HG03354 (cell line): ENCODE measurements at regions not wholly inside any gene's neighbourhood (a gene's known extent, or its start where the extent isn't known, plus 50 kb on each side); places are given as distances from the start of the nearest gene placed in this dataset.

Source experiments
- ATAC-seq: cut with Tn5 transposase; IDR thresholded peaks from one replicate; pipeline ENCODE4 v1.9.1; 2021; ENCODE audit warnings: mild to moderate bottlenecking; ENCODE audit not compliant: unreplicated experiment, poor library complexity, severe bottlenecking

DNA sequence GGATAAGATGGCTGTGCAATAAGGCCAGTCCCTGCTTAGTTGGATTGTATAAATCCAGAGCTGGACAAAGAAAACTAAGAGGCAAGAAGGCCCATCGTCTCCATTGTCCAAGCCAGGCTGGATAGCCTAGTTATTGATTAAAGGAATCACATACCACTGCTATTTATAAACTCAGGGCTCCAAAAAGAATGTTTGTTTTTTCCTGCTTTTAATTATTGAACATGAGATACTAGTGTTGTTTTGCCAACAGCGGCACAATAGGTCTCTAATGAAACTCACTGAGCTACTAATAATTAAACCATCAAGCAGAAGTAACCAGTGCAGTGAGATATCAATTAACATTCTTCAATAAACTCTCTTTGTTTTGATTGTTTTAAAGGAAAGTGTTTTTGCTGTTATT lies 259.7 kb downstream of the INSC start:
- no peak for ATAC-seq

DNA sequence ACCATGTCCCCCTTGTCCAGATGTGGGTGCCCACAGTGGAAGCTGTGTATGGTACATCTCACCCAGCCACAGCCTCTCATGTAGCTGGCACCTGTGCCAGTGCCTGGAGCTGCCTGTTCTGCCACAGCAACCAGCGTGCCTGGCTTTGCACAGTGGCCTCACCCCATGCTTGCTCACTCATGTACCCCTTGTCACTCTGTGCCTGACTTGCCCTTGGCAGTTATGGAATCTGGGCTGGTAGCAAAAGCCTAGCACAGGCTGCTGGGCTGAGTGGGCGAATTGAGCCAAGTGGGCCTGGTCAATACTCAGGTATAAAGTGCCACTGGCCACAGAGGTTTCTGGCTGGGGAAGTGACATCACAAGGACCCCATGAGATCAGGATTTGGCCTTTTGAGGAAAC lies 264.2 kb downstream of the INSC start:
- no peak for ATAC-seq

DNA sequence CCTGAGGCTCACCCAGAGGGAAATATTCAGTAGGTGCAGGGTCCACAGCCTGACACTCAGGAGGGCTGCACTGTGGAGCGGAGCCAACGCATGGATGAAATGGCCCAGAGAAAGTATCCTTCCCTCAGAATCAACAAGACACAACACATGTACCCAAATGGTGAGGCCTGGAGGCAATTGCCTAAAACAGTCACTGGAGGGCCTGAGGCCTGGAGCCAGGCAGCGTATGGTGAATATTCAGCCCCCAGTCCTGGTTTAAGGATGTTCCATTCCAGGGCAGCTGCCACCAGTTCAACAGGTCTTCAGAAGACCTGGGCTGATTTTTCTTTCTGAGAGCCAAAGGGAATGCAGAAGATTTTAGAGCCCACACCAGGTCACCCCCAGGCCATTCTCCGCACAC lies 264.8 kb downstream of the INSC start:
- no peak for ATAC-seq

DNA sequence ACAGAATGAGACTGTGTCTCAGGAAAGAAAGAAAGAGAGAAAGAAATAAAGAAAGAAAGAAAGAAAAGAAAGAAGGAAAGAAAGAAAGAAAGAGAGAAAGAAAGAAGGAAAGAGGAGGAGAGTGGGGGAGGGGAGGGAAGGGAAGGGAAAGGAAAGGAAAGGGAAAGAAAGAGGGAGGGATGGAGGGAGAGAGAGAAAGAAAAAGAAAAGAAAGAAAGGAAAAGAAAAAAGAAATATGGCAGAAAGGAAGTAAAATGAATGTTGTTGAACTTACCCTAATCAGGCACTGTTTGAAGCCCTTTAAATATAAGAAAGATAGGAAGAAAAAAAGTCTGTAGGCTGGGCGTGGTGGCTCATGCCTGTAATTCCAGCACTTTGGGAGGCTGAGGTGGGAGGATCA lies 276.1 kb downstream of the INSC start:
- ATAC-seq: no peak

DNA sequence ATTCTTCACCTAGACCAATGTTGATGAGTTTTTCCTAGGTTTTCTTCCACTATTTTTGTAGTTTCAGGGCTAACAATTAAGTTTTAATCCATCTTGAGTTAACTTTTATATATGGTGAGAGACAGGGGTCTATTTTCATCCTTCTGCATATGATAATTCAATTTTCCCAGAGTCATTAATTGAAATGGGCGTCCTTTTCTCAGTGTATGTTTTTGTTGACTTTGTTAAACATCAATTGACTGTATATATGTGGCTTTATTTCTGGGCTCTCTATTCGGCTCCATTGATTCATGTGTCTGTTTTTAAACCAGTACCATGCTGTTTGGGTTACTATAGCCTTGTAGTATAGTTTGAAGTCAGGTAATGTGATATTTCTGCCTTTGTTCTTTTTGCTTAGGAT lies 282.1 kb downstream of the INSC start:
- ATAC-seq: no peak

DNA sequence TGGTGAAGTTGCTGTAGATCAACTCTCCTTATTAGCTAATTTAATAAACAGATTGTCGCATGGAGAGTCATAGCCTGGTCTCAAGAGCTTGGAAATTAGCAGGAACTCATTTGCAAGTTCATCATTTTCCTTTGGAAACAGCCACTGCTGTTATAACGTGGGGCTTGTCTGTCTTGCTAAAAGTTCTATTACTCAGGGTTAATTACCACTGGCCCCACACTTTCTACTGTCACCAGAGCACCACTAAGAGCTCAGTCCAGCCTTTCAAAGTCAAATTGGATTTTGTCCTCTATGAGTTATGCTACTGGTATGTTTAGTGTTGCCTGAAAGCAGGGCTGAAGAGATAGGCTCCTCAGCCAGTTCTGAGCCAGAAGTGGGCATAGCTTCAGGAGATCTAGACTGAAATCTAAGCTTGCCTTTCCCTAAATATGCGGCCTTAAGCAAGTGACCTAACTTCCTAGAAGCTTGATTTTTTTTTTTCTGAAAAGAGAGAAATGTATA lies 292.2 kb downstream of the INSC start:
- ATAC-seq: no peak

DNA sequence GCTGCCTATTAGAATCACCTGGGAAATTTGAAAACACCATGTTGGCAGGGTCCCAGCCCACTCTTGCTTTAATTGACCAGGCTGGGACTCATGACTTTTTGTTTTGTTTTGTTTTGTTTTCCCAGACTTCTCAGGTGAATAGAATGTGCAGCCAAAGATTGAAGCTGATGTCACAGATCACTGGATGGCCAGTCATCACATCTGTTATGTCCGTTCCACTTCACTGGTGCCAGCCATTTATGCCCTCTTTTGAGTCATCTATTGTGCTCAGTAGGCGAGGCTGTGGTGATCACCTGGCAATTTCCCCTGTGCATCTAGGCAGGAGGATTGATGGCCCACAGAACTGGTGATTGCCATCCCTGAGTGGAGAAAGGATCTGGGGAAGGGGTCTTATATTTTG lies 297.3 kb downstream of the INSC start:
- ATAC-seq: no peak

DNA sequence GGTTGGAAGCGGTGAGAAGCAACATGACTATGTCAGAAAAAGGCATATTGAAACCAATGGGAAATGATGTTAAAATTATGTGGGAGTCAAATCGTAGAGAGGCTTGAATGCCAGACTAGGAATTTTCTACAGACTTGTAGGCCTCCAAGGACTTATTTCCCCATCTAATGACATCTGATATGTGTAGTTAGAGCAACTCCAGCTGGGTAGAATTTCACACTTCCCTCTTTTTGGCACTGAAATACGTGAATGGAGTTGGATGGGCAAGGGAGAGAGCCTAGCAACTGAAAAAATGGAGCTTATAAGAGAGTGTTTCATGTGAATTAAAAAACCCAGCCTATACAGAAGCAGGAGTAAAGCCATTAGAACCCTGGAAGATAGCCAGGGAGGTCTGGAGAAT lies 304.2 kb downstream of the INSC start:
- no peak for ATAC-seq

DNA sequence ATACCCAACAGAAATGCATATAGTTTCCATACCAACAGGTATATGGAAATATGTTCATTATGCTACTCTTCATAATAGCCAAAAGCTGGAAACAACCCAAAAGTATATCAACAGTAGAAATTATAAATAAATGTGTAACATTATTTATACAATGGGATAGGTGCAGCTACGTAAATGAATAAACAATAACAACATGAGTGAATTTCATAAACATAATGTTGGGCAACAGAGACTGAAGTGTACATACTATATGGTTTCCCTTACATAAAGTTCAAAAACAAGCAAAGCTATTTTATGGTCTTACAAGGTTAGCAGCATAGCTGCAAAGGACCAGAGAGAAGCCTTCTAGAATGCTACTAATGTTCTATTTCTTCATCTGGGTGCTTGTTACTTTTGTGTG lies 305.0 kb downstream of the INSC start:
- ATAC-seq: no peak

DNA sequence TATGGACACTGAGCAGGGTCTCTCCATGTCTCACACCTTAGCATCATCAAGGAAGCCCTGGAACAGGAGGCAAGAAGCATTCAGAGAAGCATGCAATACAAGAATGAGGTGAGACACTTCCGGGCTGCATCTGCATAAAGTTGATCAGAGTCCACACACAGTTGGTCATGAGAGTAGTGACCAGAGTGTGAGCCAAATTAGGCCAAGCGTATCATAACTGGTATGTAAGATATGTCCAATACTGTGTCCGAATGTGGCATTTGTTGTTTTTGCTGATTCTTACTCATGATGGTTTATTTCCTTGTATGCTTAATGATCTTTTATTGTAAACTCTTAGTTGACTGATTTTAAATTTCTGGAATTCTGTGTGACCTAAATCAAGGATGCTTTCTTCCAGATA lies 315.7 kb downstream of the INSC start:
- ATAC-seq: no peak

DNA sequence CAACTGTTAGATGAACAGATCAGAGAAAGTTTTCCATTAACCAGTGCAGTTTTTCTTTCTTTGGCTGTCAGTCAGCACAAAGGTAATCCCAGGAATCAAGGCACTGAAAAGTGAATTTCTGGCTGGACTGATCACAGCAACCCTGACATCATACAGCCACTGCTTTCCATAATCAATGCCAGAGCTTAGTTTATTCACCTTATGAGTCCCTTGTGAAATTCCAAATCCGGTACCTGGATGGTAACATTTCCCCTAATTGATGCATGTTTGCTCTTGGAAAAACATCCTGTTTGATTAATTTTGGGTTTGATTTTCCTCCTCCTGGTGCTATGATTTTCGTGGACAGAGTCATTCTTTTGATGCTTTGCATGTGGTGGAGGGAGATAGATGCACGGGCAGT lies 319.8 kb downstream of the INSC start:
- no peak for ATAC-seq

DNA sequence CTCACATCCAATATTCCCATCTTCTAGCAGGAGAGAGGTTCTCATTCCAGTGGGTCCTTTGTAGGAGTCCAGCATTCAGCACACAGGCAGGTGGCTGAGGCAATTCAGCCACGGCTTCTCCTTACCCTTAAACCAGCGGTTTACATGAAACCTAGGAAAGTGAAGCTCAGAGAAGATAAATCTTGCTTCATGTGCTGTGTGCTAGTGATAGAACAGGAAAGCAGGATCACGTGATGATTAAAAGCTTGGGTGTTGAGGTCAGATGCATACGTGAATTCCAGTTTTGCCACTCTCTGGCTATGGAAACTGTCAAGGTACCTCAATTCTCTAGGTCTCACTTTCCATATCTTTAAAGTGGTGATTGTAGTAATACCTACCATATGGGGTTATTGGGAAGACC lies 331.6 kb downstream of the INSC start:
- ATAC-seq: no peak

DNA sequence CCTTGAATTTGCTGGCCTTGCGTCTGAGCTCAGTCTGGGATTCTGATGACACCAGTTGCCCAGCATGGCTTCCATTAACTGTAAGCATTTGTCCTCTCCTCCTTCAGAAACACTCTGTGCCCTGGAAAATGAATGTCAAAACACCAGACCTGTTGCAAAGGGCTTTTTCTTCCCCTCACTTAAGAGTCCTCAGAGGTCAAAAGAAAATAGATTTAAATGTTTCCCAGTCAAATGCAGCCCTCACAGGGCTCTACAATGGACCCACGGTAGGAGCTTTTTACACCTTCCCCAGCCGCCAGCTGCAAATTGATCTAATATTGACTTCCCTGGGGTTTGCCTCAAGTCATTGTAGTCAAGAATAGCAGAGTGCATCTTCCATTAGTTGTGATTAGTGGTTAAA lies 332.2 kb downstream of the INSC start:
- no peak for ATAC-seq

DNA sequence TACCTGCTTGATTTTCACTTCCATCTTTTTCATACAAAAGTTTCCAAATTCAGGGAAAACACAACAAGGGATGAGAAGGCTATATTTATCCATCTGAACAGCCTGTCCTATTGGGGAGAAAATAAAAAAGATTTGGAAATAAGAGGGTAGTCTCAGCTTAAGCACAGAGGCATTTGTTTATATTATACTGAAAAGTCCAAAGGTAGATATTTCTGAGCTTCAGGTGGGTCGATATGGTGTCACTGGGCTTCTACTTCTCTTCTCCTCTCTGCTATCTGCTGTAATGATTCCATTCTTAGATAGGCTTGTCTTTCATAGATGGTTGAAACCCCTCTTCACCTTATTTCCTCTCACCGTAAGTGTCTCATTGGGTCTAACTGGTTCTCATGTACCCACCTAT lies 337.0 kb downstream of the INSC start:
- ATAC-seq: no peak

DNA sequence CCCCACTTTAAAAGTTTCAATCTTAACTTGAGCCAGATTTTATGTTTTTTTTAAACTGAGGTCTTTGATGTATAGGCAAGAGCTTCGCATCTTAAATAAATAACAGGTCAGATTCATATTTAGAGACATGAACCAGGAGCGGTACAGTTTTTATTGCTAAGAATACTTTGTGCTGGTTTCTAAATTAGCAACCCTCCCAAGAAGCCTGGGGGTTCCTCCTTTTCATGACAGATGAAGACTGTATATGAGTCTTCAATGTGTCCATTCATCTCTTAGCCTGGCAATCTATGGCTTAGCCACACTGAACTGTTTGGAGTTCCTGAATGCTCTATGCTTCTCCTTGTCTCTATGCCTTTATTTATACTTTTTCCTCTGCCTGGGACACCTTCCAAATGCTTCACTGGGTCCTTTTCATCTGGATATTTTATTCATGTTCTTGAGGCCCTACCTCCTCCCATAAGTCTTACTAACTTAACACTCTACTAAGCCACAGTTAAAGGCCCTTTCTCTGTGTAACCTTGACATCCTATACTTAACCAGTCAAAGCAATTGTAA lies 338.6 kb downstream of the INSC start:
- ATAC-seq: no peak

DNA sequence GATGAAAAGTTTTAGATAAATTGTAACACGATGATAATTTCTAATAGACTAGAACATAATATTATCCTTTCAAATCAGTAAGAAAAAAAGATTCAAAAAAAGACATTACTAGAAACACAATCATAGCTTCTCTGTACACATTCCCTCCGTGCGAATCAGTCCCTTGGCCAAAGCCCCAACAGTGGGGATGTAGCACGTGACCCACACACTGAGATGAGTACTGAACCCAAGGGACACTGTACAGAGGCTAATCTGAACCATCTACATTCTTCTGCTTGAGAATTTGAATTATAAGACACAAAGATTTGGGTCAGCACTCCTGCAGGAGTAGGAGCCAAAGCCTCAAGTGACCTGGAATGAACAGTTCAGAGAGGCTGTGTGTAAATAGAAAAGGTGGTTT lies 353.7 kb downstream of the INSC start:
- no peak for ATAC-seq

DNA sequence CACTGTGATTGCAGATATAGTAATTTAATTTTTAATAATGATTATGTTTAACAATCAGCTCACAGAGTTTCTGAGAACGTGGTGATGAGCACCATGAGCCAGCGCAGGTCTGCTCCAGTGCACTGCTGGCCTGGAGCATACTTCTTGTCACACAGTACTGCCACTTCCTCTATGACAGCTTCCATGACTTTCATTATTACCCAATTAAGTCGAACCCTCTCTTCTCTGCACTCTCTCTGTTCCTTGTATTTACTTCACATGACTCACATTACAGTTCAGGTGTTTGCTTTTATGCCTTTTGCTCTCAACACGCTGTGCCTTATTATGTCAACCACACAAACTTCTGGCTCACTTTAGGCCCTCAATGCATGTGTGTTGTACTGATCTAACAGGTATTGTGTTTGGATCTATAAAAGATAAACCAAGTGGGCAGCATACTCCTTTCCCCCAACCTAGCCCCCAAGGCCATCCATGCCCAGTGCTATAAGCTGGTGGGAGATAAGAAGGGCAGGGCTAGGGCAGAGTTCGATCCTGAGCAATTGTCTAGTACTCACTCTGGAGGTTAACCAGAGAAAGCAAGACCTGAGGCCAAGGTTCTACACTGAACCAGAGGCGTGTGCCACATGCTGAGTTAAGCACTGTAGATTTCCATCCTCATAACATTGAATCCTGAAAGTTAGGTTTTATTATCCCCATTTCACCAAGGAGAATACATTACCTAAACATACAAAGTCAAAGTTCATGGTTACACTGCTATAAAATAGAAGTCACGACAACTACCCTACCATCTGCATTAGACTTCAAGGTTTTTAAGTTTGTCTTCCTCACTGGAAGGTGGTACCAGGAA lies 356.5 kb downstream of the INSC start:
- no peak for ATAC-seq

DNA sequence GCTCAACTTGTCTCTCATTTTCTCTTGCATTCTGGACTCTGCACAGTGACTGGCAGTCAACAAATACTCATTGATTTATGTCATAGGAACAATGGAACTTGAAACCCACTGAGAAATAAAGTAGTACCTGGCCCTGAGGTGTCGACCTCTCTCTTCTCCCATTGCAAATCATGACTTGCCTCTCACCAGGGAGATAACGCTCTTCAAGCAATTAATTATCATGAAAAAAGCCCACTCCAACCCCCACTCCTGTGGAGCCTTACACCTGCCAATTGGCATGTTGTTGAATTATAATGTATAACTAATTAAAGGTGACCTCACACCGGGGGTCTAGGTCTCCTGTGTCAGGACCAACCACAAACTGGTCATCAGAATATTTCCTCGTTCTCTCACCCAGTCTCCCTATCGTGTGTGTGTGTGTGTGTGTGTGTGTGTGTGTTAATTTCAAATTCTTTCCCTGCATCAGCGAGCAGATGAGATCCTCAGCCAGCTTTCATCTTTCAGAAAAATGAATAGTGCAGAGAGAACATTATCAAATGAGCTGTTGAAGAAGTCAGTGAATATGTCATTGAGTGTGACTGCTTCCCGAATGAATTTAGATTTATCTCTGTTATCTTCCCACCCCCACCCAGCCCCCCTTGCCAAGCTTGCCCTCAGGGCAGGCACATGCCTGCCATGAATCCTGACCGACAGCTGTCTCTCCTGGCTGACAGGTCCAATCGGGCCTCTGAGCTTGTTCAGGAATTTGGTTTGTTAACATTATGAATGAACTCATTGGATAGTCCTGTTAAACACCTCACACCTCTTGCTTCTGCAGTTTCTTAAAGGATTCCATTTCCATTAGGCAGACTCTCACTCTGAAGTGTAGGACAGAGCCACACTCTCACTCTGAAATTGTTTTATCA lies 357.4 kb downstream of the INSC start:
- no peak for ATAC-seq

DNA sequence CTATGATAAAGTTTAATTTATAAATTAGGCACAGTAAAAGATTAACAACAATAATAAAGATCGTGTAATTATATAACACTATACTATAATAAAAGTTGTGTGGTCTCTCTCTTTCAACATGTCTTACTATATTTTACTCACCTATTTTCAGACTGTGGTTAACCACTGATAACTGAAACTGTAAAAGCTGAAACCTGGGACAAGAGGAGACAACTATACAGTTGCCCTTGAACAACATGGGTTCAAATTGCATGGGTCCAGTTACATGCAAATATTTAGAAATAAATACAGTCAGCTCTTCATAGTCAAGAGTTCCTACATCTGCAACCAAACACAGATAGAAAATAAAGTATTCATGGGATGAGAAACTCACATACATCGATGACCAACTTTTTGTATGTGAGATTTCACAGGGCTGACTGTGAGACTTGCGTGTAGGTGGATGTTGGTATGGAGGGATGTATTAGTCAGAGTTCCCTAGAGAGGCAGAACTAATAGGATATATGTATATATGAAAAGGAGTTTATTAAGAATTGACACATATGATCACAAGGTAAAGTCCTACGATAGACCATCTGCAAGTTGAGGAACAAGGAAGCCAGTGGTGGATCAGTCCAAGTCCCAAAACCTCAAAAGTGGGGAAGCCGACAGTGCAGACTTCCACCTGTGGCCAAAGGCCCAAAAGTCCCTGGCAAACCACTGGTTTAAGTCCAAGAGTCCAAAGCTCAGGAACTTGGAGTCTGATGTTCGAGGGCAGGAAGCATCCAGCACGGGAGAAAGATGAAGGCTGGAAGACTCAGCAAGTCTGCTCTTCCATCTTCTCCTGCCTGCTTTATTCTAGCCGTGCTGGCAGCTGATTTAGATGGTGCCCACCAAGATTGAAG lies 359.5 kb downstream of the INSC start:
- no peak for ATAC-seq
